Endothelial cell of umbilical vein (primary cell): ENCODE measurements at regions not wholly inside any gene's neighbourhood (a gene's known extent, or its start where the extent isn't known, plus 50 kb on each side); places are given as distances from the start of the nearest gene placed in this dataset.

Experiments used
- BruUV-seq: library from RNA; stranded (reverse); fragments of 400-500 nt; replicated peaks from 2 replicates; lab custom pipeline; 2021; lab: Mats Ljungman, UMichigan
- CTCF ChIA-PET: fragments of 300-600, 350-600 bp; sonication (Branson Sonifier 250); formaldehyde crosslinking; loops from one replicate; lab custom pipeline; 2021; ENCODE audit warnings: antibody characterized with exemption, inconsistent platforms; lab: Charles Lee
- POLR2A ChIA-PET: fragments of 300-600, 350-600 bp; sonication (Branson Sonifier 250); formaldehyde crosslinking; loops from one replicate; lab custom pipeline; 2021; ENCODE audit warnings: antibody characterized with exemption, inconsistent platforms; lab: Charles Lee
- DNase-seq: peaks from one replicate; pipeline ENCODE4 v3.0.0-alpha.2; 2011; ENCODE audit warnings: low read depth, low spot score
- FAIRE-seq: peaks from 2 replicates; lab custom pipeline; 2011; peaks lifted over from hg19 to GRCh38; lab: Jason Lieb, UNC
- H2AFZ ChIP-seq: 2 replicates; pipeline ENCODE4 v1.6.0; 2012; ENCODE audit warnings: low read depth, low read length, control low read depth, inconsistent platforms
- H3K27ac ChIP-seq: 2 replicates; pipeline ENCODE4 v1.5.1; 2011; ENCODE audit warnings: low read depth, mild to moderate bottlenecking, control low read depth, low read length, moderate library complexity; ENCODE audit not compliant: insufficient read depth
- H3K27me3 ChIP-seq, 2 experiments: 2 replicates each; pipeline versions ENCODE4 v1.6.0 to v1.6.1; 2011; ENCODE audit warnings: low read length in 2 of 2, mixed read lengths in 1 of 2; ENCODE audit not compliant: control insufficient read depth in 2 of 2, insufficient read depth in 2 of 2
- H3K36me3 ChIP-seq, 2 experiments: 2 replicates in 1 of 2; 3 replicates in 1 of 2; pipeline ENCODE4 v1.5.1; 2011; ENCODE audit warnings: low read length in 2 of 2, mild to moderate bottlenecking in 1 of 2, moderate library complexity in 1 of 2; ENCODE audit not compliant: control insufficient read depth in 2 of 2, insufficient read depth in 2 of 2; ENCODE audit errors: extremely low read depth in 1 of 2
- H3K4me1 ChIP-seq: 3 replicates; pipeline ENCODE4 v1.5.1; 2011; ENCODE audit warnings: mild to moderate bottlenecking, low read length; ENCODE audit not compliant: control insufficient read depth, insufficient read depth; ENCODE audit errors: extremely low read depth
- H3K4me2 ChIP-seq: 2 replicates; pipeline ENCODE4 v1.6.1; 2011; ENCODE audit warnings: low read length, control low read depth, mixed read lengths; ENCODE audit not compliant: insufficient read depth
- H3K4me3 ChIP-seq, 3 experiments: fragments of 200-600 bp in 1 of 3; sonication (generic), shearing (Covaris generic) in 1 of 3; replicated peaks in 1 of 3; 2 replicates each; pipeline ENCODE4 v1.5.1; 2011 to 2016; ENCODE audit warnings: control low read depth in 3 of 3, low read length in 3 of 3, mild to moderate bottlenecking in 2 of 3, inconsistent platforms in 1 of 3, low read depth in 1 of 3, moderate library complexity in 1 of 3; ENCODE audit not compliant: insufficient read depth in 1 of 3
- H3K79me2 ChIP-seq: 2 replicates; pipeline ENCODE4 v1.6.0; 2012; ENCODE audit warnings: low read length, inconsistent platforms; ENCODE audit not compliant: control insufficient read depth, insufficient read depth
- H3K9ac ChIP-seq: replicated peaks from 2 replicates; pipeline ENCODE3; 2011; ENCODE audit warnings: low read length, control low read depth; ENCODE audit not compliant: insufficient read depth; ENCODE audit errors: extremely low read depth
- H3K9me1 ChIP-seq: replicated peaks from 3 replicates; pipeline ENCODE4 v1.6.0; 2011; ENCODE audit warnings: mild to moderate bottlenecking, low read length; ENCODE audit not compliant: control insufficient read depth, insufficient read depth; ENCODE audit errors: extremely low read depth
- H3K9me3 ChIP-seq: replicated peaks from 2 replicates; pipeline ENCODE4 v1.5.1; 2012; ENCODE audit warnings: low read length, inconsistent platforms; ENCODE audit not compliant: control insufficient read depth, insufficient read depth
- H4K20me1 ChIP-seq: replicated peaks from 2 replicates; pipeline ENCODE3; 2011; ENCODE audit warnings: mild to moderate bottlenecking, low read length; ENCODE audit not compliant: control insufficient read depth, insufficient read depth; ENCODE audit errors: extremely low read depth
- CTCF ChIP-seq, 2 donors: IDR thresholded peaks; 1 replicate in 1 of 2; 2 replicates in 1 of 2; pipeline ENCODE4 v1.5.1; 2011; ENCODE audit warnings: low read length in 2 of 2, mild to moderate bottlenecking in 2 of 2, moderate library complexity in 2 of 2, control low read depth in 1 of 2, inconsistent platforms in 1 of 2, low read depth in 1 of 2; ENCODE audit not compliant: insufficient read depth in 1 of 2; ENCODE audit errors: extremely low read depth in 1 of 2
- EZH2 ChIP-seq: IDR thresholded peaks from 2 replicates; pipeline ENCODE4 v1.6.1; 2012; ENCODE audit warnings: borderline replicate concordance, low read depth, mild to moderate bottlenecking, moderate library complexity, low read length, inconsistent platforms; ENCODE audit not compliant: severe bottlenecking
- FOS ChIP-seq: IDR thresholded peaks from 2 replicates; pipeline ENCODE4 v1.6.1; 2011; ENCODE audit warnings: mild to moderate bottlenecking, low read length, moderate library complexity, borderline replicate concordance; ENCODE audit not compliant: insufficient read depth
- GATA2 ChIP-seq: IDR thresholded peaks from 2 replicates; pipeline ENCODE4 v1.7.0; 2011; ENCODE audit warnings: low read depth, mild to moderate bottlenecking, moderate library complexity, mixed read lengths, low read length; ENCODE audit not compliant: insufficient read length, insufficient read depth
- JUN ChIP-seq: IDR thresholded peaks from 2 replicates; pipeline ENCODE4 v1.6.1; 2011; ENCODE audit warnings: borderline replicate concordance, low read depth; ENCODE audit not compliant: insufficient read length, insufficient read depth
- MAX ChIP-seq: IDR thresholded peaks from 2 replicates; pipeline ENCODE4 v1.6.1; 2011; ENCODE audit not compliant: insufficient read depth, insufficient read length
- POLR2AphosphoS5 ChIP-seq: IDR thresholded peaks from 2 replicates; pipeline ENCODE4 v1.6.1; 2012; ENCODE audit warnings: low read depth, mild to moderate bottlenecking, control low read depth, low read length, moderate library complexity; ENCODE audit not compliant: insufficient read depth
- dilution Hi-C: fragments of 300-500 bp; cut with MboI; formaldehyde crosslinking; loops from one replicate; pipeline ENCODE4 v1.15.0; 2019; ENCODE audit warnings: low sequenced_read_pairs; ENCODE audit not compliant: extremely low pct_ligation_motif_present
- intact Hi-C: fragments of 100-400 bp; cut with micrococcal nuclease; formaldehyde crosslinking; loops from one replicate; pipeline ENCODE4 v1.10.0; 2022

- CTCF ChIA-PET = interaction anchor here (1.1 to 1.3 kb wide), 2 partner anchors 9 to 66 kb away, joined by 3 read pairs; no protein-coding TSS in a partner anchor
- no peaks in the 10 kb centered on the region for H3K9me1 ChIP-seq
- dilution Hi-C loops = no loop called here
These were observed 77.3 kb upstream of the NLRP1 start for GRCh38 chr17:5661491-5662125.

More at GRCh38 chr17:5661491-5662125, 77.3 kb upstream of the NLRP1 start:
- no TSS peak for BruUV-seq
- Histone ChIP-seq H3K27ac (no peak overlapping the region), H3K27me3 (peaks cover 0 to 1% of the 10 kb centered on the region in 2 experiments), H4K20me1 (no peaks in the 10 kb centered on the region), H3K36me3 (no peaks in the 10 kb centered on the region), H3K9me3 (no peaks in the 10 kb centered on the region), H3K79me2 (no peaks in the 10 kb centered on the region), H3K4me3 (no peak overlapping the region), H2AFZ (no peak overlapping the region), H3K4me2 (no peak overlapping the region), H3K4me1 (no peaks in the 10 kb centered on the region), H3K9ac (no peak overlapping the region)
- POLR2A ChIA-PET = no interaction called here
- DNase-seq (no peak), FAIRE-seq (no peak)
- intact Hi-C loops = no loop called here
- TF ChIP-seq GATA2 (no peak), JUN (no peak), MAX (no peak), POLR2AphosphoS5 (no peak), FOS (no peak), CTCF (IDR thresholded peaks at IDR 0.05; ENCODE audit: extremely low read depth in 1 of 2, insufficient read depth in 1 of 2, low read depth in 1 of 2, low read length in 2 of 2) (no peak), EZH2 (no peak)
